NOMO-1 treated with dmso at 0.1 percent for 144 hours (cell line): ENCODE measurements at regions not wholly inside any gene's neighbourhood (a gene's known extent, or its start where the extent isn't known, plus 50 kb on each side); places are given as distances from the start of the nearest gene placed in this dataset.

Source experiments
- DNase-seq: peaks from one replicate; lab custom pipeline; 2025; ENCODE audit not compliant: unreplicated experiment; lab: John Stamatoyannopoulos, UW

DNA sequence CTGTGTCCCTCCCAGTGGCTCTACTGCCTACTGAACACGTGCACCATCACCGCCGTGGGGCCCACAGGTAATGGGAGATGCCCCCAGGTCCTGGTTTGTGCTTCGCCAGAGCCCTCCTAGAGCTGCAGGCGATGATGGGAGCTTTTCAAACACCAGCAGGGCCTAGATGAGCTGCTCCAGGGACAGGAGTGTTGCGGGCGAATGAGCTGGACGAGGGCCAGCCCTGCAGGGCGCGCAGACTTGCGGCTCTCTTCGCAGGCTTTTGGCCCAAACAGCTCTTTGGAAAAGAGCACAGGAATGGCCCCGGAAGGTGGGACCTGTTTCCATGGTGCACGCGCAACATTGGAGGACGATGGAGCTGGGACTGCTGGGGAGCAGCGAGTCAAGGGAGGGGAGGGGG is 409.3 kb upstream of the SULF2 start:
- no peak for DNase-seq

GRCh38 chr20:48193627-48194425 is 408.5 kb upstream of the SULF2 start:
- no peak for DNase-seq

GRCh38 chr20:48192109-48192508 is 406.8 kb upstream of the SULF2 start:
- no peak for DNase-seq

DNA sequence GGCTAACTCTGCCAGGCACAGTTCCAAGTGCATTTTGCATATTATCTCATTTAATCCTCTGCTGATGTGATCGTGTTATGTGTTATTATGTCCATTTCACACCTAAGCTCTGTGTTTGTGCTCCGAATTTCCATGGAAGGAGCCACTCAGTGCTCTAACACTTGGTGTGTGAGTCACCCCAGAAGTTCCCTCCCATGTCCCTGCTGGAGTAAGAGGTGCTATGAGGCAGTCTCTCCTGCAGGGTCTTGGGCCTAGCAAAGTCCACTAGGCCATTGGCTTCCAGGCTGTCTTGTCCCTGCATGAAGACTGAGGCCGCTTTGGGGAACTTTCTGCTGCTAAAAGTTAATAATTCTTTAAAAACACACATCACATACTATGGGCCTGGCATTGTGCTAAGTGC is 405.9 kb upstream of the SULF2 start:
- no peak for DNase-seq

GRCh38 chr20:48190757-48191156 is 405.5 kb upstream of the SULF2 start:
- DNase-seq = no peak

DNA sequence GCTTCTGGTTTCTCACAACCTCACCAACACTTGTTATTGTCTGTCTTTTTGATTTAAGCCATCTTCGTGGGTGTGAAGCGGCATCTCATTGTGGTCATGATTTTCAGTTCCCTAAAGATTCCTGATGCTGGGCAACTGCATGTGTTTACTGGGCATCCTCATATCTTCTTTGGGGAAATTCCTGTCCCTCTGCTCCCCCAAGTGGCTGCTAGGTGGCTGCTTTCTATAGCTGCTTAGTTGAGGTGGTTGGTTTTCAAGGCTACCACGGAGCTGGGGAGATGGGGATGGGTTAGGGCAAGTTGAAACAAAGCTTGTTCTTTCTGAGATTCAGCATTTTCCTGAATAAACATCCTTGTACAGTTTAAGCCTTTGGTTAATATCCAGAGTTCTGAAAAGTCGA is 403.9 kb upstream of the SULF2 start:
- DNase-seq = no peak

GRCh38 chr20:48187851-48188250 is 402.6 kb upstream of the SULF2 start:
- DNase-seq = no peak

DNA sequence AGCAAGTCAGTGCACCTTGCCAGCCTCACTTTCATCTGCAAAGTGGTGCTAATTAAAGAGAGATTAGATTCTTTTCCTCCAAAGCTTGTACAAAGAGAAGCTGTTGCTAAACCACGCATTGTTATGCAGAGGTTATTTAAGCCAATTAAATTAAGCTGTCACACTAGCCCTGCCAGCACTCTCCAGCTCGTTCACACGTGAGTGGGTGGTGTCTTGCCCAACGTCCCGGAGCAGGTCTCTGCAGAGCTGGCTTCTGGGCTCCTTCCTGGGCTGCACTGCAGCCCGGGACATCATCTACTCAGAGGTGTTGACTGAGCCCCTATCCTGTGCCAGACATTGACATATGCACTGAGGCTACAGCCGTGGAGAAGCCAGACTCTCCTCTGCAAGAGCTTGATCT is 401.6 kb upstream of the SULF2 start:
- DNase-seq = no peak

DNA sequence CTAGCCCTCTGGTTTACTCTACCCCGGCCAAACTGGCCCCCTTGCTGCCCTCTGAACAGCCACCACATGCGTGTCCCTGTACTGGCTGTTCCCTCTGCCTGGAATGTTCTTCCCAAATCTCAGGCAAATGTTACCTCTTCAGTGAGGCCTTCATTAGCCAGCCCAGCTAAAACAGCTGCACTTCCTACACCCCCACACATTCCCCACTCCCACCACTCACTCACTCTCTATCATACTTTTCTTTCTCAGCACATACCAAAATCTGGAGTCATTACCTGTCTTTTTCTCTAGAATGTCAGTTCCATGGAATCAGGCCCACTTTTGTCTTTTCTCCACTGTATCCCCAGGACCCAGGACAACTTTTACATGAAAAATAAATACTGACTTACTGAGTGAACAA is 401.2 kb upstream of the SULF2 start:
- DNase-seq = no peak

DNA sequence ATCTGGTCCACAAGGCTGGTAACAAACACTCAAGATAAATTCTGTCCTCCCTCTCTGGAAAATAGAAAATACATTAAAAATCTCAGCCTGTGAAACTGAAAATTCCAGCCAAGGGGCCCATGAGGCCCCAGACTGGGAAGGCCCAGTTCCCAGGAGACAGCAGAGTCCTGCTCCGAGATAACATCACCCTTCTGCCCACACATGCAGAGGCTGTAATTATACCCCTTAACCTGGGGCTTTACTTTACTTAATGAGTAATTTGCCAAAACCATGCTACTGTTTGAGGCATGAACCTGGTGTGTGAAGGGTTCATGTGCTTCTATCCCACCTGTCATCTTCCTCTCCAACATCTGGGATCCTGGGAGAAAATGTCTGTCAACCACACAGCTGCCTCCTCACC is 398.9 kb upstream of the SULF2 start:
- DNase-seq = no peak

GRCh38 chr20:48181261-48181935 is 396.1 kb upstream of the SULF2 start:
- DNase-seq = no peak

- no peak for DNase-seq
Observed at GRCh38 chr20:48180618-48181017, 395.3 kb upstream of the SULF2 start.

GRCh38 chr20:48180024-48180423 is 394.7 kb upstream of the SULF2 start:
- DNase-seq = no peak

DNA sequence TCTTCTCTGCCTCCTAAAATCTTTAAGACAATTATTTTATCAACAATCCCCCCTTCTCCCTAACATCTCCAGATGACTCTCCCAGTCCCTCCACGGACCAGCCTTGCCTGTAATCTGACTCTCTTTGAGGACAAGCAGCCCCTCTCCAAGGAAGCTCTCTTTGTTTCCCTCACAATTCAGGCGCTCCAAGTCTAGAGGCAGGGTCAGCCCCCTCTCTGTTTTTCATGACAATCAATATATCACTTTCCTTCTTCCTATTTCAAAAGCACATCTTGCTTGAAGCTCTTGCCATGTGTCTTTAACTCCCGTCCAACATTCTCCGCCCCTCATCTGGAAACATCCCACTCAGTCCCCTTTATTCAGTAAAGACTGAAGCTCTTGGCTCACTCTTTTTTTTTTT is 393.4 kb upstream of the SULF2 start:
- DNase-seq = no peak

GRCh38 chr20:48177058-48177457 is 391.8 kb upstream of the SULF2 start:
- no peak for DNase-seq

DNA sequence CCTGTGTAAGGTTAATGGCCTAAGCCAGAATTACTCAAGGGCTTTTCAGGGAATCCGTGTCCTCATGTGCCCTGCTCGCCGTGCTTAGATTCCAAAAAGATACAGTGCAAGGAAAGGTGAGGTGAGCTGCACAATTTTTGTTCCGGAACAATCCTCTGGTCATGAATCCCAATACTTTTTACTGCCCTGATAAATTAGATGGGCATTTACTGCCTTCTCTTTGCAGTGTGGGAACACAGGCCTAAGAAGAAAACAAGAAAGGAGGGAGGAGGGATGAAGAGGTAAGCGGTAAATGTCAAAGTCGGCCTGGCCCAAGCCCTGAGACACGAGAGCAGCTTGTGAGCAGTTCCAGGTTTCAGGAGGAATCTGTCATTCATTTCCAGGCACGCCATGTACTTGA is 390.9 kb upstream of the SULF2 start:
- no peak for DNase-seq

- no peak for DNase-seq
Observed at GRCh38 chr20:48175261-48175660, 390.0 kb upstream of the SULF2 start.

GRCh38 chr20:48172357-48172702 is 387.0 kb upstream of the SULF2 start:
- DNase-seq = no peak

- no peak for DNase-seq
Observed at GRCh38 chr20:48171626-48172356, 386.5 kb upstream of the SULF2 start.

DNA sequence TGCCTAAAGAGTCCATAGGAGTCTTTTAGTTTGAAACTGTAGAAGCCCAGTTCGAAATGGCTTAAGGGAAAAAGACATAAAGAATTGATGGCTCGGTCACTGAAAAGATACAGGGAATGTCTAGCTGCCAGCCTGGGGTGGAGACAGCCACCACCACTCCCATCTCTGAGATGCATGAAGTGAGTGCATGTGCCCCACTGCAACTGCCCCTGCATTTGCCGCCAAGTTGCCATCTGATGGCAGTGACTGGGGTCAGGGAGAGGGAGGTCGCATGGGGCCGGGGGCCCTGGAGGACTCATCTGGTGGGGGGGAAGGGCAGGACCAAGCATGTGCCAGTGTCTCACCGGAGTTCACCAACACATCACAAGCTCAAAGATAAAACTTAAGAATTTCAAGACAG is 385.8 kb upstream of the SULF2 start:
- DNase-seq = no peak

- DNase-seq = no peak
Observed at GRCh38 chr20:48170625-48171024, 385.3 kb upstream of the SULF2 start.

GRCh38 chr20:48169650-48170225 is 384.5 kb upstream of the SULF2 start:
- DNase-seq = no peak
